Breast epithelium (tissue), 3 donors: ENCODE measurements at regions not wholly inside any gene's neighbourhood (a gene's known extent, or its start where the extent isn't known, plus 50 kb on each side); places are given as distances from the start of the nearest gene placed in this dataset.
"Not testable (repeated sequence)": the region's sequence is repeated elsewhere in the genome, so short reads cannot be mapped to it uniquely, and the experiment has no call there.

Experiments
- CTCF ChIP-seq, 3 donors: fragments of 450-650 bp; IDR thresholded peaks; one replicate each; pipeline ENCODE4 v1.5.1; 2016 to 2017; ENCODE audit warnings: antibody characterized with exemption in 3 of 3, mild to moderate bottlenecking in 3 of 3, moderate library complexity in 3 of 3
- POLR2A ChIP-seq: fragments of 450-650 bp; IDR thresholded peaks from one replicate; pipeline ENCODE4 v1.6.1; 2016; ENCODE audit warnings: antibody characterized with exemption, mild to moderate bottlenecking, moderate library complexity

DNA sequence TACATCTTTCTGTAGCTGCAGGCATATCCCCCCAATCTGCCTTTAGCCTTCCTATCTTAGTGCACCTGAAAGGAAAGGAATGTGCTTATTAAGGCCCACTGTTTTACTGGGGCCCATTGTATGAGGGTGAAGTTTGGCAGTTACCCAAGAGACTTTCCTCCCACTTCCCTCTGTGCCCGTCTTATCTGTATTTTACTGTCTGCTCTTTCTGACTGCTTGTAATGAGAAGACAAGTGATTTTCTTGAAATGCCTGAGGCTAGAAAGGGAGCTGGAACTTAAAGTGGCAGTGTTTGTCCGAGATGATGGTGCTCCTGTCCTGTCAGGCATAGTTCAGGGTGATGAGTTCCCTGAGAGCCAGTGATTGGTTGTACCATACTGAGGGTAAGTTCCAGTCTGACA is 114.7 kb downstream of the QRSL1 start:
- not testable (repeated sequence) for TF ChIP-seq POLR2A; CTCF (IDR thresholded peaks at IDR 0.05)
